H1 (cell line): ENCODE measurements at regions not wholly inside any gene's neighbourhood (a gene's known extent, or its start where the extent isn't known, plus 50 kb on each side); places are given as distances from the start of the nearest gene placed in this dataset.

Source experiments
- CTCF ChIA-PET: fragments of 300-600 bp; sonication (Branson Sonifier 250); formaldehyde crosslinking; loops from one replicate; lab custom pipeline; 2021; ENCODE audit not compliant: partially characterized antibody; lab: Charles Lee
- POLR2A ChIA-PET: fragments of 300-600 bp; sonication (Branson Sonifier 250); formaldehyde crosslinking; loops from one replicate; lab custom pipeline; 2021; ENCODE audit warnings: inconsistent platforms; ENCODE audit not compliant: partially characterized antibody; lab: Charles Lee
- DNase-seq, 2 experiments: peaks; one replicate each; pipeline versions ENCODE4 v3.0.0 to v3.0.0-alpha.2; 2010 to 2022; ENCODE audit warnings: low spot score in 2 of 2, low read depth in 1 of 2, mixed read lengths in 1 of 2
- FAIRE-seq: peaks from 2 replicates; lab custom pipeline; 2011; peaks lifted over from hg19 to GRCh38; lab: Jason Lieb, UNC
- H2AFZ ChIP-seq: 2 replicates; pipeline ENCODE4 v1.8.1; 2012; ENCODE audit warnings: low read length, inconsistent platforms
- H2AK5ac ChIP-seq: 2 replicates; pipeline ENCODE4 v1.6.1; 2013; ENCODE audit warnings: low read depth, low read length
- H2BK120ac ChIP-seq: replicated peaks from 2 replicates; pipeline ENCODE3; 2013; ENCODE audit warnings: low read depth, low read length, inconsistent platforms
- H2BK12ac ChIP-seq: 2 replicates; pipeline ENCODE4 v1.6.1; 2013; ENCODE audit warnings: low read depth, low read length
- H2BK15ac ChIP-seq: 2 replicates; pipeline ENCODE4 v1.6.1; 2013; ENCODE audit warnings: low read length
- H2BK20ac ChIP-seq: 2 replicates; pipeline ENCODE4 v1.6.1; 2013; ENCODE audit warnings: low read length
- H2BK5ac ChIP-seq: 2 replicates; pipeline ENCODE4 v1.6.1; 2013; ENCODE audit warnings: low read depth, low read length
- H3K14ac ChIP-seq: 2 replicates; pipeline ENCODE4 v1.6.1; 2013; ENCODE audit warnings: inconsistent platforms; ENCODE audit not compliant: insufficient read length
- H3K18ac ChIP-seq: 2 replicates; pipeline ENCODE4 v1.6.1; 2013; ENCODE audit warnings: low read length; ENCODE audit errors: extremely low read depth
- H3K23ac ChIP-seq: 2 replicates; pipeline ENCODE4 v1.6.1; 2013; ENCODE audit warnings: inconsistent platforms; ENCODE audit not compliant: insufficient read length
- H3K23me2 ChIP-seq: 2 replicates; pipeline ENCODE4 v1.6.1; 2013; ENCODE audit warnings: low read depth, low read length
- H3K27ac ChIP-seq: 2 replicates; pipeline ENCODE4 v1.6.1; 2011; ENCODE audit warnings: low read depth, low read length, inconsistent platforms
- H3K27me3 ChIP-seq, 4 experiments: replicated peaks in 1 of 4; 1 replicate in 1 of 4; 2 replicates in 3 of 4; pipeline versions ENCODE4 v1.6.1 to v1.8.1; 2011 to 2013; ENCODE audit warnings: low read length in 3 of 4, mild to moderate bottlenecking in 3 of 4, inconsistent platforms in 2 of 4, mixed read lengths in 2 of 4, moderate library complexity in 1 of 4; ENCODE audit not compliant: control insufficient read depth in 3 of 4, insufficient read depth in 3 of 4; ENCODE audit errors: extremely low read depth in 1 of 4
- H3K36me3 ChIP-seq, 4 experiments: 2 replicates each; pipeline versions ENCODE4 v1.6.1 to v1.8.1; 2011 to 2013; ENCODE audit warnings: mild to moderate bottlenecking in 4 of 4, low read length in 3 of 4, moderate library complexity in 2 of 4, control low read depth in 1 of 4, inconsistent platforms in 1 of 4; ENCODE audit not compliant: insufficient read depth in 4 of 4, control insufficient read depth in 2 of 4
- H3K4ac ChIP-seq: replicated peaks from 2 replicates; pipeline ENCODE3; 2013; ENCODE audit warnings: low read length, low read depth, mixed read lengths, inconsistent platforms; ENCODE audit not compliant: insufficient read length
- H3K4me1 ChIP-seq, 4 experiments: replicated peaks in 1 of 4; 1 replicate in 1 of 4; 2 replicates in 3 of 4; pipeline versions ENCODE4 v1.6.1 to v1.8.1; 2011 to 2013; ENCODE audit warnings: low read length in 3 of 4, inconsistent platforms in 2 of 4, mixed read lengths in 1 of 4; ENCODE audit not compliant: insufficient read depth in 4 of 4, control insufficient read depth in 3 of 4
- H3K4me2 ChIP-seq, 2 experiments: 2 replicates each; pipeline versions ENCODE4 v1.6.1 to v1.8.1; 2011 to 2013; ENCODE audit warnings: low read depth in 2 of 2, low read length in 2 of 2, control low read depth in 1 of 2, inconsistent platforms in 1 of 2, mild to moderate bottlenecking in 1 of 2; ENCODE audit not compliant: insufficient read depth in 1 of 2
- H3K4me3 ChIP-seq, 4 experiments: fragments of 200-600, 300-600 bp in 1 of 4; sonication (generic), shearing (Covaris generic), sonication (Bioruptor Twin) in 1 of 4; 2 replicates each; pipeline versions ENCODE4 v1.5.1 to v1.8.1; 2011 to 2016; ENCODE audit warnings: low read length in 4 of 4, low read depth in 3 of 4, control low read depth in 2 of 4, inconsistent platforms in 2 of 4, mild to moderate bottlenecking in 2 of 4, mixed read lengths in 1 of 4, moderate library complexity in 1 of 4; ENCODE audit not compliant: insufficient read depth in 2 of 4; ENCODE audit errors: extremely low read depth in 1 of 4
- H3K56ac ChIP-seq: replicated peaks from 2 replicates; pipeline ENCODE3; 2013; ENCODE audit warnings: low read depth, mild to moderate bottlenecking, mixed read lengths, low read length, inconsistent platforms; ENCODE audit not compliant: insufficient read length
- H3K79me1 ChIP-seq: 2 replicates; pipeline ENCODE4 v1.6.1; 2013; ENCODE audit warnings: low read depth, low read length, control low read depth
- H3K79me2 ChIP-seq, 2 experiments: 2 replicates each; pipeline versions ENCODE4 v1.6.1 to v1.8.1; 2012 to 2013; ENCODE audit warnings: low read length in 2 of 2, mild to moderate bottlenecking in 2 of 2, inconsistent platforms in 1 of 2; ENCODE audit not compliant: insufficient read depth in 2 of 2, control insufficient read depth in 1 of 2
- H3K9ac ChIP-seq, 4 experiments: replicated peaks in 1 of 4; 1 replicate in 1 of 4; 2 replicates in 3 of 4; pipeline versions ENCODE4 v1.6.1 to v1.8.1; 2011 to 2013; ENCODE audit warnings: low read depth in 3 of 4, low read length in 3 of 4, control low read depth in 2 of 4, mild to moderate bottlenecking in 2 of 4, moderate library complexity in 2 of 4, inconsistent platforms in 1 of 4; ENCODE audit errors: extremely low read depth in 1 of 4
- H3K9me3 ChIP-seq, 2 experiments: 2 replicates each; pipeline versions ENCODE4 v1.6.1 to v1.8.1; 2012 to 2013; ENCODE audit warnings: mild to moderate bottlenecking in 2 of 2, moderate library complexity in 2 of 2, control low read depth in 1 of 2, inconsistent platforms in 1 of 2, low read depth in 1 of 2, low read length in 1 of 2, mixed read lengths in 1 of 2; ENCODE audit not compliant: insufficient read depth in 2 of 2
- H4K20me1 ChIP-seq, 2 experiments: replicated peaks in 1 of 2; 2 replicates each; pipeline versions ENCODE3 to v1.8.1; 2011 to 2013; ENCODE audit warnings: inconsistent platforms in 2 of 2, low read length in 2 of 2, mild to moderate bottlenecking in 1 of 2; ENCODE audit not compliant: insufficient read depth in 2 of 2, control insufficient read depth in 1 of 2
- H4K5ac ChIP-seq: 2 replicates; pipeline ENCODE4 v1.6.1; 2013; ENCODE audit warnings: low read length, low read depth, mixed read lengths, inconsistent platforms; ENCODE audit not compliant: insufficient read length
- H4K8ac ChIP-seq: 2 replicates; pipeline ENCODE4 v1.8.0; 2013; ENCODE audit warnings: mild to moderate bottlenecking, moderate library complexity, low read length, inconsistent platforms; ENCODE audit not compliant: insufficient read depth; ENCODE audit errors: extremely low read depth
- H4K91ac ChIP-seq: replicated peaks from 2 replicates; pipeline ENCODE3; 2013; ENCODE audit warnings: low read length, mixed read lengths, inconsistent platforms; ENCODE audit not compliant: insufficient read length
- ATF2 ChIP-seq: IDR thresholded peaks from 2 replicates; pipeline ENCODE4 v1.6.1; 2012; ENCODE audit warnings: low read length, inconsistent platforms
- CHD1 ChIP-seq: IDR thresholded peaks from 2 replicates; pipeline ENCODE4 v1.6.1; 2012; ENCODE audit warnings: low read depth, low read length, improper control_type of control experiment
- CHD2 ChIP-seq: IDR thresholded peaks from 2 replicates; pipeline ENCODE4 v1.6.1; 2012; ENCODE audit warnings: low read length, improper control_type of control experiment
- KDM4A ChIP-seq: IDR thresholded peaks from one replicate; pipeline ENCODE4 v1.7.1; 2012; ENCODE audit warnings: low read depth, mild to moderate bottlenecking, moderate library complexity, low read length, inconsistent platforms; ENCODE audit not compliant: severe bottlenecking
- TAF1 ChIP-seq: IDR thresholded peaks from 2 replicates; pipeline ENCODE4 v1.6.1; 2011; ENCODE audit warnings: mild to moderate bottlenecking, low read depth, low read length
- ZNF274 ChIP-seq: IDR thresholded peaks from 2 replicates; pipeline ENCODE4 v1.7.0; 2012; ENCODE audit warnings: low read length, borderline replicate concordance; ENCODE audit errors: extremely low read depth
- WGBS, 2 experiments: shearing (Covaris generic) in 1 of 2; methylation state at CpG; one replicate each; pipeline versions ENCODE4 v1.1.6 to v1.1.7; 2013 to 2015; ENCODE audit warnings: low lambda C conversion rate in 2 of 2, mixed read lengths in 2 of 2, inconsistent platforms in 1 of 2, low coverage in 1 of 2, missing lambda C conversion rate in 1 of 2; ENCODE audit not compliant: insufficient replicate concordance in 2 of 2, insufficient coverage in 1 of 2, insufficient read length in 1 of 2; ENCODE audit errors: extremely low coverage in 1 of 2, missing lambda C conversion rate in 1 of 2; 5-methylcytosine and 5-hydroxymethylcytosine counted together

- H3K79me1 ChIP-seq, result no peaks in the 10 kb centered on the region
- no peak overlapping the region for H3K18ac ChIP-seq
- H3K4ac ChIP-seq, result no peak overlapping the region
- no peak overlapping the region for H3K23ac ChIP-seq
- no peaks in the 10 kb centered on the region for H3K9me3 ChIP-seq
- no peak for DNase-seq
- H3K27ac ChIP-seq, result no peak overlapping the region
- H3K4me3 ChIP-seq, result no peak overlapping the region
- no peak overlapping the region for H2BK12ac ChIP-seq
- H3K56ac ChIP-seq, result no peak overlapping the region
- no peak overlapping the region for H2BK15ac ChIP-seq
- no peaks in the 10 kb centered on the region; the same call in 1 of the 2 replicates for H3K23me2 ChIP-seq
- no peak overlapping the region for H4K8ac ChIP-seq
- no peak overlapping the region for H3K4me2 ChIP-seq
- no peak overlapping the region for H2AFZ ChIP-seq
- POLR2A ChIA-PET, result no interaction called here
- peaks cover 0 to 7% (median 3%) of the 10 kb centered on the region in 4 experiments; a peak in 3 of 7 replicates for H3K4me1 ChIP-seq
- no peak for FAIRE-seq
- no peaks in the 10 kb centered on the region for H3K27me3 ChIP-seq
- no peak overlapping the region for H2BK120ac ChIP-seq
- no peak overlapping the region for H2BK5ac ChIP-seq
- TF ChIP-seq ZNF274, result no peak
- no peak for TF ChIP-seq ATF2
- TF ChIP-seq CHD2, result no peak
- no peak for TF ChIP-seq TAF1
- no peak for TF ChIP-seq CHD1
- no peak for TF ChIP-seq KDM4A
- H4K5ac ChIP-seq, result no peak overlapping the region
- H3K9ac ChIP-seq, result no peak overlapping the region
- no peak overlapping the region for H2AK5ac ChIP-seq
- CTCF ChIA-PET, result interaction anchor here (1.5 kb wide), 1 partner anchor 9 kb away, joined by 4 read pairs; no protein-coding TSS in a partner anchor
- H4K20me1 ChIP-seq, result no peaks in the 10 kb centered on the region
- H3K14ac ChIP-seq, result no peak overlapping the region
- H3K36me3 ChIP-seq, result no peaks in the 10 kb centered on the region
- H3K79me2 ChIP-seq, result no peaks in the 10 kb centered on the region
- H4K91ac ChIP-seq, result no peak overlapping the region
- WGBS, 2 experiments, result 93% methylated on average over 7 of the region's 7 CpGs; no CpG with 5 or more reads in 1 of the 2 experiments
- peak overlapping the region; percentile 21; the same call in 1 of the 2 replicates for H2BK20ac ChIP-seq
These were observed 372.7 kb upstream of the ID2 start for GRCh38 chr2:8309131-8309530.
